ENCODE measurements at regions not wholly inside any gene's neighbourhood (a gene's known extent, or its start where the extent isn't known, plus 50 kb on each side); places are given as distances from the start of the nearest gene placed in this dataset.
A peak's percentile ranks its signal among the peaks of the same experiment; 100 is the strongest.

- TF ChIP-seq, protein P1, sequence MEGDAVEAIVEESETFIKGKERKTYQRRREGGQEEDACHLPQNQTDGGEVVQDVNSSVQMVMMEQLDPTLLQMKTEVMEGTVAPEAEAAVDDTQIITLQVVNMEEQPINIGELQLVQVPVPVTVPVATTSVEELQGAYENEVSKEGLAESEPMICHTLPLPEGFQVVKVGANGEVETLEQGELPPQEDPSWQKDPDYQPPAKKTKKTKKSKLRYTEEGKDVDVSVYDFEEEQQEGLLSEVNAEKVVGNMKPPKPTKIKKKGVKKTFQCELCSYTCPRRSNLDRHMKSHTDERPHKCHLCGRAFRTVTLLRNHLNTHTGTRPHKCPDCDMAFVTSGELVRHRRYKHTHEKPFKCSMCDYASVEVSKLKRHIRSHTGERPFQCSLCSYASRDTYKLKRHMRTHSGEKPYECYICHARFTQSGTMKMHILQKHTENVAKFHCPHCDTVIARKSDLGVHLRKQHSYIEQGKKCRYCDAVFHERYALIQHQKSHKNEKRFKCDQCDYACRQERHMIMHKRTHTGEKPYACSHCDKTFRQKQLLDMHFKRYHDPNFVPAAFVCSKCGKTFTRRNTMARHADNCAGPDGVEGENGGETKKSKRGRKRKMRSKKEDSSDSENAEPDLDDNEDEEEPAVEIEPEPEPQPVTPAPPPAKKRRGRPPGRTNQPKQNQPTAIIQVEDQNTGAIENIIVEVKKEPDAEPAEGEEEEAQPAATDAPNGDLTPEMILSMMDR (IDR thresholded peaks at IDR 0.05; ENCODE audit: poor library complexity) = peak; percentile 18
- no peak for TF ChIP-seq EZH2phosphoT487 (IDR thresholded peaks at IDR 0.05; ENCODE audit: low read depth, severe bottlenecking, unreplicated experiment)
Observed at GRCh38 chr3:163957072-163957471, 1121.2 kb downstream of the SI start.

All from hepatocyte (in vitro differentiated cells).